ENCODE measurements at regions not wholly inside any gene's neighbourhood (a gene's known extent, or its start where the extent isn't known, plus 50 kb on each side); places are given as distances from the start of the nearest gene placed in this dataset.

- no peak for DNase-seq (ENCODE audit: extremely low read depth in 1 of 2, low read depth in 1 of 2)
Observed at GRCh38 chr5:10876006-10876744, 115.1 kb upstream of the DAP start.

- no peak for DNase-seq (ENCODE audit: extremely low read depth in 1 of 2, low read depth in 1 of 2)
Observed at GRCh38 chr5:10875201-10875768, 114.3 kb upstream of the DAP start.

- DNase-seq (ENCODE audit: extremely low read depth in 1 of 2, low read depth in 1 of 2), result no peak
Observed at GRCh38 chr5:10874541-10874940, 113.5 kb upstream of the DAP start.

GRCh38 chr5:10870791-10871190, 109.8 kb upstream of the DAP start:
- no peak for DNase-seq (ENCODE audit: extremely low read depth in 1 of 2, low read depth in 1 of 2)

- DNase-seq (ENCODE audit: extremely low read depth in 1 of 2, low read depth in 1 of 2), result no peak
Observed at GRCh38 chr5:10868956-10869355, 107.9 kb upstream of the DAP start.

GRCh38 chr5:10867389-10868303, 106.6 kb upstream of the DAP start:
- no peak for DNase-seq (ENCODE audit: extremely low read depth in 1 of 2, low read depth in 1 of 2)

- no peak for DNase-seq (ENCODE audit: extremely low read depth in 1 of 2, low read depth in 1 of 2)
Observed at GRCh38 chr5:10866913-10867312, 105.9 kb upstream of the DAP start.

- DNase-seq (ENCODE audit: extremely low read depth in 1 of 2, low read depth in 1 of 2), result peak; percentile 7 to 32
Observed at GRCh38 chr5:10863763-10864383, 102.8 kb upstream of the DAP start.

GRCh38 chr5:10862085-10862484, 101.1 kb upstream of the DAP start:
- no peak for DNase-seq (ENCODE audit: extremely low read depth in 1 of 2, low read depth in 1 of 2)

GRCh38 chr5:10861423-10861790, 100.4 kb upstream of the DAP start:
- DNase-seq (ENCODE audit: extremely low read depth in 1 of 2, low read depth in 1 of 2), result no peak

- no peak for DNase-seq (ENCODE audit: extremely low read depth in 1 of 2, low read depth in 1 of 2)
Observed at GRCh38 chr5:10860645-10861422, 99.8 kb upstream of the DAP start.

GRCh38 chr5:10860196-10860543, 99.1 kb upstream of the DAP start:
- DNase-seq (ENCODE audit: extremely low read depth in 1 of 2, low read depth in 1 of 2), result no peak

- no peak for DNase-seq (ENCODE audit: extremely low read depth in 1 of 2, low read depth in 1 of 2)
Observed at GRCh38 chr5:10859393-10860195, 98.6 kb upstream of the DAP start.

GRCh38 chr5:10858945-10859344, 97.9 kb upstream of the DAP start:
- DNase-seq (ENCODE audit: extremely low read depth in 1 of 2, low read depth in 1 of 2), result no peak

- DNase-seq (ENCODE audit: extremely low read depth in 1 of 2, low read depth in 1 of 2), result no peak
Observed at GRCh38 chr5:10858307-10858706, 97.3 kb upstream of the DAP start.

GRCh38 chr5:10857338-10857733, 96.3 kb upstream of the DAP start:
- DNase-seq (ENCODE audit: extremely low read depth in 1 of 2, low read depth in 1 of 2), result no peak

GRCh38 chr5:10856683-10857337, 95.8 kb upstream of the DAP start:
- DNase-seq (ENCODE audit: extremely low read depth in 1 of 2, low read depth in 1 of 2), result peak; percentile 5 to 8

GRCh38 chr5:10856071-10856470, 95.0 kb upstream of the DAP start:
- DNase-seq (ENCODE audit: extremely low read depth in 1 of 2, low read depth in 1 of 2), result no peak

- DNase-seq (ENCODE audit: extremely low read depth in 1 of 2, low read depth in 1 of 2), result no peak
Observed at GRCh38 chr5:10854506-10855277, 93.7 kb upstream of the DAP start.
